H1 (cell line): ENCODE measurements at regions not wholly inside any gene's neighbourhood (a gene's known extent, or its start where the extent isn't known, plus 50 kb on each side); places are given as distances from the start of the nearest gene placed in this dataset.

Source experiments
- CTCF ChIP-seq, 3 experiments: IDR thresholded peaks; 1 replicate in 2 of 3; 2 replicates in 1 of 3; pipeline versions ENCODE4 v1.5.1 to v1.6.1; 2011; ENCODE audit warnings: low read length in 3 of 3, mild to moderate bottlenecking in 3 of 3, inconsistent platforms in 2 of 3, low read depth in 1 of 3, moderate library complexity in 1 of 3; ENCODE audit not compliant: insufficient read depth in 1 of 3; ENCODE audit errors: control extremely low read depth in 1 of 3
- EZH2 ChIP-seq: fragments of 200-600 bp; sonication (generic); IDR thresholded peaks from 2 replicates; pipeline ENCODE4 v1.7.1; 2012; ENCODE audit warnings: low read depth, mild to moderate bottlenecking, moderate library complexity, low read length, inconsistent platforms; ENCODE audit not compliant: severe bottlenecking
- JUND ChIP-seq: IDR thresholded peaks from 2 replicates; pipeline ENCODE4 v1.6.1; 2011; ENCODE audit warnings: mild to moderate bottlenecking, improper control_type of control experiment, low read length
- RAD21 ChIP-seq, 2 experiments: IDR thresholded peaks in 1 of 2; conservative IDR thresholded peaks in 1 of 2; 2 replicates each; pipeline ENCODE4 v1.6.1; 2011; ENCODE audit warnings: low read depth in 2 of 2, low read length in 2 of 2, improper control_type of control experiment in 1 of 2, inconsistent platforms in 1 of 2, mild to moderate bottlenecking in 1 of 2, moderate library complexity in 1 of 2
- RBBP5 ChIP-seq: IDR thresholded peaks from 2 replicates; pipeline ENCODE4 v1.7.1; 2012; ENCODE audit warnings: low read depth, mild to moderate bottlenecking, inconsistent platforms, low read length, moderate library complexity, borderline replicate concordance
- TAF1 ChIP-seq: IDR thresholded peaks from 2 replicates; pipeline ENCODE4 v1.6.1; 2011; ENCODE audit warnings: mild to moderate bottlenecking, low read depth, low read length

- TF ChIP-seq CTCF (IDR thresholded peaks at IDR 0.05; ENCODE audit: control extremely low read depth in 1 of 3, insufficient read depth in 1 of 3, low read depth in 1 of 3, low read length in 3 of 3) (no peak), EZH2 (no peak), JUND (no peak), RBBP5 (no peak), TAF1 (no peak), RAD21 (IDR thresholded peaks at IDR 0.05 in 1 of 2, conservative IDR thresholded peaks at IDR 0.05 in 1 of 2; ENCODE audit: low read depth in 2 of 2, low read length in 2 of 2) (no peak)
Observed at GRCh38 chr20:48340883-48341281, 486.9 kb downstream of the PREX1 start.
